HCT116 (cell line): ENCODE measurements at regions not wholly inside any gene's neighbourhood (a gene's known extent, or its start where the extent isn't known, plus 50 kb on each side); places are given as distances from the start of the nearest gene placed in this dataset.

Experiments used
- ATAC-seq: fragments of 200-7000 bp; cut with Tn5 transposase; 2 replicates; pipeline ENCODE4 v1.9.1; 2020; ENCODE audit warnings: mild to moderate bottlenecking, moderate library complexity
- BruUV-seq: library from RNA; stranded (reverse); fragments of 400-500 nt; replicated peaks from 2 replicates; lab custom pipeline; 2021; lab: Mats Ljungman, UMichigan
- CTCF ChIA-PET: fragments of 300-600 bp; sonication (Branson Sonifier 250); formaldehyde crosslinking; loops from one replicate; lab custom pipeline; 2021; ENCODE audit warnings: antibody characterized with exemption; lab: Charles Lee
- POLR2A ChIA-PET: fragments of 300-600, 350-600 bp; sonication (Branson Sonifier 250); formaldehyde crosslinking; loops from one replicate; lab custom pipeline; 2021; ENCODE audit warnings: antibody characterized with exemption; lab: Charles Lee
- RAD21 ChIA-PET, 2 experiments: fragments of 300-600 bp; sonication (Branson Sonifier 250); formaldehyde crosslinking; loops; one replicate each; lab custom pipeline; 2023; ENCODE audit warnings: low total read pairs in 2 of 2; ENCODE audit not compliant: uncharacterized antibody in 2 of 2, unreplicated experiment in 2 of 2, low non-redundant PET in 1 of 2; lab: Charles Lee
- DNase-seq: peaks from one replicate; pipeline ENCODE4 v3.0.0-alpha.2; 2010; ENCODE audit warnings: low read depth, low spot score
- H2AFZ ChIP-seq: fragments of 200-600 bp; shearing (Covaris generic), sonication (generic); 2 replicates; pipeline ENCODE4 v1.6.1; 2017; ENCODE audit warnings: low read depth, mixed run types, mixed read lengths, antibody characterized with exemption, low read length; ENCODE audit not compliant: poor library complexity, severe bottlenecking
- H3K27ac ChIP-seq: 2 replicates; pipeline ENCODE4 v1.5.1; 2012; ENCODE audit warnings: low read depth, low read length
- H3K27me3 ChIP-seq: fragments of 200-600 bp; sonication (generic); 2 replicates; pipeline ENCODE4 v1.6.1; 2016; ENCODE audit warnings: mixed run types, low read length, mixed read lengths; ENCODE audit not compliant: insufficient read depth
- H3K36me3 ChIP-seq, 2 experiments: fragments of 200-500 bp in 1 of 2; fragments of 200-600 bp in 1 of 2; sonication (Bioruptor generic) in 1 of 2; sonication (generic) in 1 of 2; 2 replicates each; pipeline versions ENCODE4 v1.5.1 to v1.6.1; 2014 to 2016; ENCODE audit warnings: low read length in 2 of 2, inconsistent platforms in 1 of 2, mixed read lengths in 1 of 2, mixed run types in 1 of 2; ENCODE audit not compliant: insufficient read depth in 2 of 2, control insufficient read depth in 1 of 2
- H3K4me1 ChIP-seq, 2 experiments: fragments of 200-600 bp in 1 of 2; sonication (generic) in 1 of 2; 2 replicates each; pipeline versions ENCODE4 v1.5.1 to v1.6.1; 2012 to 2017; ENCODE audit warnings: low read length in 2 of 2, inconsistent platforms in 1 of 2, mild to moderate bottlenecking in 1 of 2, mixed read lengths in 1 of 2, mixed run types in 1 of 2, moderate library complexity in 1 of 2; ENCODE audit not compliant: insufficient read depth in 2 of 2, control insufficient read depth in 1 of 2
- H3K4me2 ChIP-seq: fragments of 200-600 bp; sonication (generic); 2 replicates; pipeline ENCODE4 v1.6.1; 2017; ENCODE audit warnings: mixed run types, low read length, mixed read lengths
- H3K4me3 ChIP-seq, 2 experiments: fragments of 200-600 bp in 1 of 2; sonication (generic) in 1 of 2; replicated peaks in 1 of 2; 2 replicates each; pipeline ENCODE4 v1.5.1; 2011 to 2016; ENCODE audit warnings: low read length in 2 of 2, control low read depth in 1 of 2, low read depth in 1 of 2, mild to moderate bottlenecking in 1 of 2, mixed read lengths in 1 of 2, mixed run types in 1 of 2
- H3K79me2 ChIP-seq: fragments of 200-600 bp; sonication (generic); 2 replicates; pipeline ENCODE4 v1.6.1; 2017; ENCODE audit warnings: mild to moderate bottlenecking, mixed run types, low read length, moderate library complexity, mixed read lengths; ENCODE audit not compliant: insufficient read depth
- H3K9ac ChIP-seq: fragments of 200-600 bp; sonication (generic); 2 replicates; pipeline ENCODE4 v1.6.1; 2016; ENCODE audit warnings: low read length, mixed read lengths
- H3K9me2 ChIP-seq: fragments of 200-600 bp; sonication (generic), shearing (Covaris generic); 2 replicates; pipeline ENCODE4 v1.6.1; 2017; ENCODE audit warnings: mixed run types, mild to moderate bottlenecking, moderate library complexity; ENCODE audit not compliant: insufficient read depth
- H3K9me3 ChIP-seq, 2 experiments: fragments of 200-500 bp in 1 of 2; fragments of 200-600 bp in 1 of 2; sonication (Bioruptor generic) in 1 of 2; sonication (generic) in 1 of 2; 2 replicates each; pipeline ENCODE4 v1.6.1; 2014 to 2017; ENCODE audit warnings: low read length in 2 of 2, mixed read lengths in 2 of 2, inconsistent platforms in 1 of 2, low read depth in 1 of 2, mild to moderate bottlenecking in 1 of 2, mixed run types in 1 of 2, moderate library complexity in 1 of 2; ENCODE audit not compliant: control insufficient read depth in 1 of 2, insufficient read depth in 1 of 2
- H4K20me1 ChIP-seq: fragments of 200-600 bp; sonication (generic), shearing (Covaris generic); 2 replicates; pipeline ENCODE4 v1.6.1; 2017; ENCODE audit warnings: mixed run types, mild to moderate bottlenecking, moderate library complexity; ENCODE audit not compliant: insufficient read depth
- CEBPB ChIP-seq: IDR thresholded peaks from 2 replicates; pipeline ENCODE4 v1.6.1; 2012; ENCODE audit warnings: low read depth
- ELF1 ChIP-seq: IDR thresholded peaks from 2 replicates; pipeline ENCODE4 v1.6.1; 2012; ENCODE audit warnings: low read depth, borderline replicate concordance
- JUND ChIP-seq: IDR thresholded peaks from 2 replicates; pipeline ENCODE4 v1.6.1; 2012
- RAD21 ChIP-seq: IDR thresholded peaks from 2 replicates; pipeline ENCODE4 v1.6.1; 2012; ENCODE audit warnings: low read depth, mild to moderate bottlenecking
- SIN3A ChIP-seq: IDR thresholded peaks from 2 replicates; pipeline ENCODE4 v1.6.1; 2012; ENCODE audit warnings: low read depth
- SP1 ChIP-seq: IDR thresholded peaks from 2 replicates; pipeline ENCODE4 v1.6.1; 2012; ENCODE audit warnings: low read depth
- SRF ChIP-seq: IDR thresholded peaks from 2 replicates; pipeline ENCODE4 v1.6.1; 2012; ENCODE audit warnings: low read depth
- ZNF274 ChIP-seq: fragments of 200-500 bp; sonication (Bioruptor generic); IDR thresholded peaks from 2 replicates; pipeline ENCODE4 v1.6.1; 2014; ENCODE audit warnings: mild to moderate bottlenecking, low read depth, low read length, inconsistent platforms
- intact Hi-C: fragments of 100-400 bp; cut with micrococcal nuclease; formaldehyde crosslinking; loops from 2 replicates; pipeline ENCODE4 v1.10.0; 2022
- TF ChIP-seq, protein P1 (sequence below), 3 experiments: fragments of 200-600 bp in 1 of 3; sonication (generic) in 1 of 3; IDR thresholded peaks in 2 of 3; conservative IDR thresholded peaks in 1 of 3; 2 replicates each; pipeline ENCODE4 v1.5.1; 2012 to 2017; ENCODE audit warnings: low read depth in 2 of 3, low read length in 2 of 3, antibody characterized with exemption in 1 of 3, borderline replicate concordance in 1 of 3, control low read depth in 1 of 3, mild to moderate bottlenecking in 1 of 3, mixed read lengths in 1 of 3, mixed run types in 1 of 3, moderate library complexity in 1 of 3; ENCODE audit not compliant: insufficient read depth in 1 of 3
- TF ChIP-seq, protein P2 (sequence below): IDR thresholded peaks from 2 replicates; pipeline ENCODE4 v1.6.1; 2012
- TF ChIP-seq, protein P3 (sequence below): IDR thresholded peaks from 2 replicates; pipeline ENCODE4 v1.6.1; 2012

DNA sequence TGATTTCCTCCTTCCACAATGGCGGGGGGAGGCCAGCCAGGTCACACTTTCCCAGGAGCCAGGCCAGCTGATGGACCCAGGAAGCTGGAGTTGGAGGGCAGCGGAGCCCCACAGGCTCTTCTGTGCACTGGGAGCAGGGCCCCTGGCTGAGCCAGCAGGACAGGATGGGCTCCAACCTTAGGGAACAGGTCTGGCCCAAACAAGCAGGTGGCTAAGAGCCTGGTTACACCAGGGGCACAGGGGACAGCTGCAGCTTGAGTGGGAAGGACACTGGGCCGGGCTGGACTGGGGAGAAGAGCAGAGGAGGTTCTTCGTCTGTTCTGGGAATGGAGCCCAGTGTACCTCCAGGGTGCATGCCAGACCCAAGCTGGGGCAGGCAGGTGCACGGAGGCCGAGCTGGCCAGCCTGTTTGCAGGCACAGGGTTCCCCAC is 102.3 kb downstream of the DLL1 start:
- no peaks in the 10 kb centered on the region for H3K27me3 ChIP-seq
- no peak for DNase-seq
- H4K20me1 ChIP-seq = no peaks in the 10 kb centered on the region
- POLR2A ChIA-PET = no interaction called here
- no peak overlapping the region for H3K27ac ChIP-seq
- H3K79me2 ChIP-seq = no peaks in the 10 kb centered on the region
- H2AFZ ChIP-seq = no peak overlapping the region
- intact Hi-C loops = no loop called here
- BruUV-seq = no TSS peak
- H3K4me2 ChIP-seq = no peak overlapping the region
- no peaks in the 10 kb centered on the region for H3K9me3 ChIP-seq
- no peak overlapping the region for H3K9ac ChIP-seq
- no peak for TF ChIP-seq ELF1
- TF ChIP-seq, protein P1, sequence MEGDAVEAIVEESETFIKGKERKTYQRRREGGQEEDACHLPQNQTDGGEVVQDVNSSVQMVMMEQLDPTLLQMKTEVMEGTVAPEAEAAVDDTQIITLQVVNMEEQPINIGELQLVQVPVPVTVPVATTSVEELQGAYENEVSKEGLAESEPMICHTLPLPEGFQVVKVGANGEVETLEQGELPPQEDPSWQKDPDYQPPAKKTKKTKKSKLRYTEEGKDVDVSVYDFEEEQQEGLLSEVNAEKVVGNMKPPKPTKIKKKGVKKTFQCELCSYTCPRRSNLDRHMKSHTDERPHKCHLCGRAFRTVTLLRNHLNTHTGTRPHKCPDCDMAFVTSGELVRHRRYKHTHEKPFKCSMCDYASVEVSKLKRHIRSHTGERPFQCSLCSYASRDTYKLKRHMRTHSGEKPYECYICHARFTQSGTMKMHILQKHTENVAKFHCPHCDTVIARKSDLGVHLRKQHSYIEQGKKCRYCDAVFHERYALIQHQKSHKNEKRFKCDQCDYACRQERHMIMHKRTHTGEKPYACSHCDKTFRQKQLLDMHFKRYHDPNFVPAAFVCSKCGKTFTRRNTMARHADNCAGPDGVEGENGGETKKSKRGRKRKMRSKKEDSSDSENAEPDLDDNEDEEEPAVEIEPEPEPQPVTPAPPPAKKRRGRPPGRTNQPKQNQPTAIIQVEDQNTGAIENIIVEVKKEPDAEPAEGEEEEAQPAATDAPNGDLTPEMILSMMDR (IDR thresholded peaks at IDR 0.05 in 2 of 3, conservative IDR thresholded peaks at IDR 0.05 in 1 of 3; ENCODE audit: borderline replicate concordance in 1 of 3, insufficient read depth in 1 of 3, low read depth in 2 of 3, low read length in 2 of 3) = no peak
- no peak for ATAC-seq
- RAD21 ChIA-PET = no interaction called here
- H3K9me2 ChIP-seq = no peaks in the 10 kb centered on the region
- H3K36me3 ChIP-seq = no peaks in the 10 kb centered on the region
- H3K4me1 ChIP-seq = no peaks in the 10 kb centered on the region
- CTCF ChIA-PET = no interaction called here
- no peak overlapping the region for H3K4me3 ChIP-seq

DNA sequence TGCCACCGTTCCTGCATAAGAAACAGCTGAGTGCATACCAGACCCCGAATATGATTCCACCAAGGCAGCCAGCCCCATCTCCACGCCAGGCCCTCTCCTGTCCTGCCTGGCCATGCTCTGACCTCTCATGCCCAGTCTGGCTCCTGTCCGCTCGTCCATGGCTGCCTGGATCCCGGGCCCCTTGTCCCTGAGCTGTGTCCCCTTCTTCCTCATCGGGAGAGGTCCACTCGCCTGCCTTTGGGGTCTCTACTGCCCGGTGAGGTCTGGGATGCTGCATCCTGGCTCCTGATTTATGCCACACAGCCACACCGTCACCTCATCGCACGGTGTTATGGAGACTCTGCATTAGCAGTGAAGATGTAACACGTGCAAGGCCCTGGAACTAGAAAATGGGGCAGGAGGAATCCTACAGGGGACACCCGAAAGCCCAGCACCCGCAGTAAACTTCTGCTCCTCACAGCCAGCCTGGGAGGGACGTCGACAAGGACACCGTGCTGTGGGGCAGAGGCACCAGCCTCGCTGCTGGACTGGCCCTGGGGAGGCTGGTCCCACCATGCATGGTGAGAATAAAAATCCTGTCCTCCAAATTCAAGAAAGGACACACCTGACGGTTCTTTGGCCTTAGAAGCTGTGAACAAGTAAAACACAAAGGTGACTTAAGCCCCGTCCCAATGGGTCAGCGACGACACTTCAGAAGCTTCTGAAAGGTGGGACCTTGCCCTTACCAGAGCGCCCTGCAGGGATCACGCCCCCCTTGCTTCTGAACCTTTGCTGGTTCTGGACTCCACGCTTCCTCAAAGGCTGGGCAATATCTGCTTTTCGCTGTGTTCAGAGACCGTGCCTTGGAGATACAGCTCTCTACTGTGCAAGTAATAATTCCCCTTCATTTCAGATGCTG is 103.0 kb downstream of the DLL1 start:
- no peak overlapping the region for H3K4me3 ChIP-seq
- H4K20me1 ChIP-seq = no peaks in the 10 kb centered on the region
- intact Hi-C loops = no loop called here
- no peaks in the 10 kb centered on the region for H3K79me2 ChIP-seq
- no peaks in the 10 kb centered on the region for H3K9me2 ChIP-seq
- H3K4me2 ChIP-seq = no peak overlapping the region
- ChIA-PET CTCF (no interaction called here), POLR2A (no interaction called here), RAD21 (no interaction called here)
- DNase-seq = no peak
- no TSS peak for BruUV-seq
- H3K4me1 ChIP-seq = no peaks in the 10 kb centered on the region
- no peaks in the 10 kb centered on the region for H3K9me3 ChIP-seq
- ATAC-seq = no peak
- H3K27ac ChIP-seq = no peak overlapping the region
- H2AFZ ChIP-seq = no peak overlapping the region
- no peaks in the 10 kb centered on the region for H3K36me3 ChIP-seq
- H3K9ac ChIP-seq = no peak overlapping the region
- H3K27me3 ChIP-seq = no peaks in the 10 kb centered on the region
- no peak for TF ChIP-seq SP1
- TF ChIP-seq, protein P1 (IDR thresholded peaks at IDR 0.05 in 2 of 3, conservative IDR thresholded peaks at IDR 0.05 in 1 of 3; ENCODE audit: borderline replicate concordance in 1 of 3, insufficient read depth in 1 of 3, low read depth in 2 of 3, low read length in 2 of 3) = no peak
- no peak for TF ChIP-seq JUND
- TF ChIP-seq ELF1 = no peak
- TF ChIP-seq, protein P2, sequence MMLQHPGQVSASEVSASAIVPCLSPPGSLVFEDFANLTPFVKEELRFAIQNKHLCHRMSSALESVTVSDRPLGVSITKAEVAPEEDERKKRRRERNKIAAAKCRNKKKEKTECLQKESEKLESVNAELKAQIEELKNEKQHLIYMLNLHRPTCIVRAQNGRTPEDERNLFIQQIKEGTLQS = no peak
- no peak for TF ChIP-seq ZNF274
- no peak for TF ChIP-seq RAD21
- TF ChIP-seq, protein P3, sequence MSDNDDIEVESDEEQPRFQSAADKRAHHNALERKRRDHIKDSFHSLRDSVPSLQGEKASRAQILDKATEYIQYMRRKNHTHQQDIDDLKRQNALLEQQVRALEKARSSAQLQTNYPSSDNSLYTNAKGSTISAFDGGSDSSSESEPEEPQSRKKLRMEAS = no peak
- TF ChIP-seq CEBPB = no peak
- TF ChIP-seq SRF = no peak
- no peak for TF ChIP-seq SIN3A
